ENCODE measurements at regions not wholly inside any gene's neighbourhood (a gene's known extent, or its start where the extent isn't known, plus 50 kb on each side); places are given as distances from the start of the nearest gene placed in this dataset.
A peak's percentile ranks its signal among the peaks of the same experiment; 100 is the strongest.

DNA sequence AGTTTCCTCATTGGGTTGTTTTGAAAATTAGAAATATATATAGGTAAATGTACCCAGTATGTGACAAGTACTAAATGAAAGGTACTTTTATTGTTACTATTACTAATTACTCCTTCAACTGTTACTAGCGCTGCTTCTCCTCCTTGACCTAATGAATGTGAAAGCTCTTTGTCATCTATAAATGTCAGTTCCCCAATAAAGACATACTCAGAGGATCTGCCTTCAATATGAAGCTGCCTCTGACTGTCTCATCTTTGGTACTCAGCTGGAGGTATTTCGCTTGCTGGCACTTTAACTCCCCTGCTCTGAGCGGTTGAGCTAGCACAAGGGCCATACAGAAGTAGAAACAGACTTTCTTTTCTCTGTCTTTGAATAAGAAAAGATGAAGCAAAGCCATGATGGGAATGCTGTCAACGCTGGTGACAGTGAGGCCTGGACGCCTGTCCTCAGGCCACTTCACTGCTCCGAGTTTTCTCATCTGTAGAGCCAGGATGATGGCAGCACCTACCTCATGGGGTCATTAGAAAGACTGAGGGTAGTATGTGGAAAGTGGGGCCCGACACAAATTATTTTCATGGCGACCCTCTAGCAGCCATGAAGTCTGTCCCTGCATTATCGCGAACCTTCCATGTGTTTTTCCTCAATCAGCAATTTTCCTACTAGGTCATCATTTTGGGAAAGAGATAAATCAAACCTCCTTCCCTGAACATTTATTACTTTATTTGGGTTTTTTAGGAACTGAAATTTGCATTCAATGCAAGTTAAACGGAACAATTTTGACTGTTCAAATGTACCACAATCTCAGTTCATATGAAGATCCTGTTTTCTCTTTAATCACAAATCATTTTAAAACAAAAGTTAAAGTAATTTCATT lies 55.9 kb upstream of the SNX9 start:
- DNase-seq (no peak), ATAC-seq (ENCODE audit: poor library complexity) (no peak)
- no peaks in the 10 kb centered on the region for H3K9me3 Mint-ChIP-seq
- H3K36me3 Mint-ChIP-seq (ENCODE audit: low read depth): no peaks in the 10 kb centered on the region
- no peak overlapping the region for H3K4me3 Mint-ChIP-seq
- H3K27ac ChIP-seq (ENCODE audit: low read depth in 1 of 2, low read length in 2 of 2): no peak overlapping the region
- peaks cover 63% of the 10 kb centered on the region for H3K4me1 Mint-ChIP-seq (ENCODE audit: low read depth)
- intact Hi-C loops (cut with DNase I, micrococcal nuclease): no loop called here
- ChIA-PET POLR2A (no interaction called here), CTCF (interaction anchor here (1.4 kb wide), 1 partner anchor 11 kb away, joined by 4 read pairs; no protein-coding TSS in a partner anchor)
- H3K27ac Mint-ChIP-seq: peak overlapping the region; percentile 86
- peaks cover 0 to 4% of the 10 kb centered on the region in 2 experiments for H3K9me3 ChIP-seq (ENCODE audit: control insufficient read depth in 1 of 2, insufficient read depth in 1 of 2, low read length in 2 of 2)
- TF ChIP-seq, protein P1, sequence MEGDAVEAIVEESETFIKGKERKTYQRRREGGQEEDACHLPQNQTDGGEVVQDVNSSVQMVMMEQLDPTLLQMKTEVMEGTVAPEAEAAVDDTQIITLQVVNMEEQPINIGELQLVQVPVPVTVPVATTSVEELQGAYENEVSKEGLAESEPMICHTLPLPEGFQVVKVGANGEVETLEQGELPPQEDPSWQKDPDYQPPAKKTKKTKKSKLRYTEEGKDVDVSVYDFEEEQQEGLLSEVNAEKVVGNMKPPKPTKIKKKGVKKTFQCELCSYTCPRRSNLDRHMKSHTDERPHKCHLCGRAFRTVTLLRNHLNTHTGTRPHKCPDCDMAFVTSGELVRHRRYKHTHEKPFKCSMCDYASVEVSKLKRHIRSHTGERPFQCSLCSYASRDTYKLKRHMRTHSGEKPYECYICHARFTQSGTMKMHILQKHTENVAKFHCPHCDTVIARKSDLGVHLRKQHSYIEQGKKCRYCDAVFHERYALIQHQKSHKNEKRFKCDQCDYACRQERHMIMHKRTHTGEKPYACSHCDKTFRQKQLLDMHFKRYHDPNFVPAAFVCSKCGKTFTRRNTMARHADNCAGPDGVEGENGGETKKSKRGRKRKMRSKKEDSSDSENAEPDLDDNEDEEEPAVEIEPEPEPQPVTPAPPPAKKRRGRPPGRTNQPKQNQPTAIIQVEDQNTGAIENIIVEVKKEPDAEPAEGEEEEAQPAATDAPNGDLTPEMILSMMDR (IDR thresholded peaks at IDR 0.05): no peak
- no peaks in the 10 kb centered on the region for H3K27me3 ChIP-seq (ENCODE audit: control insufficient read depth in 1 of 2, insufficient read depth in 2 of 2, low read length in 2 of 2)
- H3K36me3 ChIP-seq (ENCODE audit: insufficient read depth, low read length): no peaks in the 10 kb centered on the region
- H3K4me1 ChIP-seq (ENCODE audit: insufficient read depth, low read length): peaks cover 56% of the 10 kb centered on the region
- H3K4me3 ChIP-seq (ENCODE audit: low read length): no peak overlapping the region
- H3K27me3 Mint-ChIP-seq: no peaks in the 10 kb centered on the region

GRCh38 chr6:157767775-157768156 lies 55.3 kb upstream of the SNX9 start:
- no peak for DNase-seq
- no peak for ATAC-seq (ENCODE audit: poor library complexity)
- no peaks in the 10 kb centered on the region for H3K27me3 Mint-ChIP-seq
- Histone ChIP-seq H3K27me3 (ENCODE audit: control insufficient read depth in 1 of 2, insufficient read depth in 2 of 2, low read length in 2 of 2) (no peaks in the 10 kb centered on the region), H3K4me1 (ENCODE audit: insufficient read depth, low read length) (peaks cover 50% of the 10 kb centered on the region), H3K27ac (ENCODE audit: low read depth in 1 of 2, low read length in 2 of 2) (no peak overlapping the region), H3K9me3 (ENCODE audit: control insufficient read depth in 1 of 2, insufficient read depth in 1 of 2, low read length in 2 of 2) (peaks cover 0 to 4% of the 10 kb centered on the region in 2 experiments), H3K4me3 (ENCODE audit: low read length) (no peak overlapping the region), H3K36me3 (ENCODE audit: insufficient read depth, low read length) (no peaks in the 10 kb centered on the region)
- CTCF ChIA-PET: no interaction called here
- H3K4me1 Mint-ChIP-seq (ENCODE audit: low read depth): peaks cover 56% of the 10 kb centered on the region
- peak overlapping the region; percentile 86 for H3K27ac Mint-ChIP-seq
- POLR2A ChIA-PET: no interaction called here
- TF ChIP-seq, protein P1 (IDR thresholded peaks at IDR 0.05): no peak
- intact Hi-C loops (cut with DNase I, micrococcal nuclease): loop anchor here in 1 of 2 experiments (2.0 kb wide), 1 partner anchor 53 kb away; no protein-coding TSS in a partner anchor
- H3K9me3 Mint-ChIP-seq: no peaks in the 10 kb centered on the region
- no peaks in the 10 kb centered on the region for H3K36me3 Mint-ChIP-seq (ENCODE audit: low read depth)
- H3K4me3 Mint-ChIP-seq: peak overlapping the region; percentile 46

DNA sequence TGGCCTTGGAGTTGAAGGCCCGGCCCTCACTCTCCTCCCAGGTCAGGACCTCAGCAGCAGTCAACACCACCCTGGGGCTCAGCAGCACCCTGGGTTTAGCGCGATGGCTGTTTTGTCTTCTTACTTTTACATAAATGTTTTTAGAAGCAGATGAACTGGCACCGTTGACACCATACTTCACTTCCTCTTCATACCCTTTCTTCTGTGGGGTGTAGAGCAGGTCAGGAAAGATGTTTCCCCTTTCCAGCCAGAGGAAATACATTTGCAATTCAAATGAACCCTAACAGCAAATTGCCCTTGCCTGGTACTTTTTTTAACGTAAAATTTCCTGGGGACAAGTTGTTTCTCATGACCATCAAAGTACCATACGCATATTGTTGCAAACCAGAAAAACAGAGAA lies 54.7 kb upstream of the SNX9 start:
- peaks cover 0 to 4% of the 10 kb centered on the region in 2 experiments for H3K9me3 ChIP-seq (ENCODE audit: control insufficient read depth in 1 of 2, insufficient read depth in 1 of 2, low read length in 2 of 2)
- Mint-ChIP-seq H3K4me1 (ENCODE audit: low read depth) (peaks cover 53% of the 10 kb centered on the region), H3K4me3 (peak overlapping the region; percentile 46), H3K36me3 (ENCODE audit: low read depth) (no peaks in the 10 kb centered on the region), H3K9me3 (no peaks in the 10 kb centered on the region), H3K27ac (peak overlapping the region; percentile 86), H3K27me3 (no peaks in the 10 kb centered on the region)
- ChIA-PET POLR2A (no interaction called here), CTCF (no interaction called here)
- no peak overlapping the region for H3K27ac ChIP-seq (ENCODE audit: low read depth in 1 of 2, low read length in 2 of 2)
- TF ChIP-seq, protein P1 (IDR thresholded peaks at IDR 0.05): no peak
- peaks cover 45% of the 10 kb centered on the region for H3K4me1 ChIP-seq (ENCODE audit: insufficient read depth, low read length)
- DNase-seq (peak in 3 of 14 experiments; percentile 19 to 57 (median 48)), ATAC-seq (ENCODE audit: poor library complexity) (no peak)
- no peak overlapping the region for H3K4me3 ChIP-seq (ENCODE audit: low read length)
- H3K27me3 ChIP-seq (ENCODE audit: control insufficient read depth in 1 of 2, insufficient read depth in 2 of 2, low read length in 2 of 2): no peaks in the 10 kb centered on the region
- intact Hi-C loops (cut with DNase I, micrococcal nuclease): loop anchor here in 1 of 2 experiments (2.0 kb wide), 1 partner anchor 52 kb away; no protein-coding TSS in a partner anchor
- H3K36me3 ChIP-seq (ENCODE audit: insufficient read depth, low read length): no peaks in the 10 kb centered on the region

Data from CD4-positive, alpha-beta T cell (primary cell).